Liver (tissue), 8 donors: ENCODE measurements at regions not wholly inside any gene's neighbourhood (a gene's known extent, or its start where the extent isn't known, plus 50 kb on each side); places are given as distances from the start of the nearest gene placed in this dataset.

Experiments used
- DNase-seq: peaks from one replicate; pipeline ENCODE4 v3.0.0-alpha.2; 2017; ENCODE audit warnings: low spot score
- H3K27ac ChIP-seq, 2 donors: one replicate each; pipeline ENCODE4 v1.7.0; 2013; ENCODE audit warnings: inconsistent platforms in 2 of 2, low read length in 2 of 2, control low read depth in 1 of 2, low read depth in 1 of 2, mild to moderate bottlenecking in 1 of 2
- H3K27me3 ChIP-seq, 4 donors: one replicate each; pipeline versions ENCODE4 v1.6.1 to v1.7.0; 2013; ENCODE audit warnings: low read length in 3 of 4, inconsistent platforms in 1 of 4, mild to moderate bottlenecking in 1 of 4, moderate library complexity in 1 of 4; ENCODE audit not compliant: control insufficient read depth in 4 of 4, insufficient read depth in 4 of 4
- H3K36me3 ChIP-seq, 4 donors: one replicate each; pipeline versions ENCODE4 v1.6.1 to v1.7.0; 2013; ENCODE audit warnings: low read length in 3 of 4, mild to moderate bottlenecking in 3 of 4, low read depth in 1 of 4, moderate library complexity in 1 of 4; ENCODE audit not compliant: control insufficient read depth in 4 of 4, insufficient read depth in 3 of 4
- H3K4me1 ChIP-seq, 4 donors: one replicate each; pipeline versions ENCODE4 v1.6.1 to v1.7.0; 2013; ENCODE audit warnings: low read length in 3 of 4, mild to moderate bottlenecking in 3 of 4, moderate library complexity in 1 of 4; ENCODE audit not compliant: control insufficient read depth in 4 of 4, insufficient read depth in 4 of 4
- H3K4me3 ChIP-seq, 3 donors: one replicate each; pipeline versions ENCODE4 v1.6.1 to v1.7.0; 2013; ENCODE audit warnings: low read length in 3 of 3, control low read depth in 1 of 3, low read depth in 1 of 3, mild to moderate bottlenecking in 1 of 3
- H3K9ac ChIP-seq, 2 donors: one replicate each; pipeline ENCODE4 v1.7.0; 2013; ENCODE audit warnings: low read length in 2 of 2, mild to moderate bottlenecking in 2 of 2, moderate library complexity in 2 of 2, control low read depth in 1 of 2, low read depth in 1 of 2
- H3K9me3 ChIP-seq, 4 donors: one replicate each; pipeline versions ENCODE4 v1.6.1 to v1.7.0; 2013; ENCODE audit warnings: low read length in 3 of 4; ENCODE audit not compliant: control insufficient read depth in 4 of 4
- ATF3 ChIP-seq: IDR thresholded peaks from 2 replicates; pipeline ENCODE4 v1.6.1; 2016; ENCODE audit warnings: antibody characterized with exemption
- CTCF ChIP-seq: fragments of 150-350 bp; IDR thresholded peaks from 2 replicates; pipeline ENCODE4 v1.5.1; 2017; ENCODE audit warnings: improper control_type of control experiment, low read depth, low read length; ENCODE audit not compliant: missing input control
- FOXA1 ChIP-seq: IDR thresholded peaks from 2 replicates; pipeline ENCODE4 v1.6.1; 2016; ENCODE audit warnings: antibody characterized with exemption
- FOXA2 ChIP-seq: IDR thresholded peaks from 2 replicates; pipeline ENCODE4 v1.6.1; 2016; ENCODE audit warnings: antibody characterized with exemption
- GABPA ChIP-seq, 2 donors: IDR thresholded peaks in 1 of 2; conservative IDR thresholded peaks in 1 of 2; 2 replicates each; pipeline ENCODE4 v1.6.1; 2016; ENCODE audit warnings: antibody characterized with exemption in 2 of 2, mild to moderate bottlenecking in 1 of 2, moderate library complexity in 1 of 2
- HNF4A ChIP-seq, 2 donors: conservative IDR thresholded peaks; 2 replicates each; pipeline ENCODE4 v1.6.1; 2016; ENCODE audit warnings: antibody characterized with exemption in 2 of 2, mild to moderate bottlenecking in 2 of 2
- HNF4G ChIP-seq: IDR thresholded peaks from 2 replicates; pipeline ENCODE4 v1.6.1; 2016; ENCODE audit warnings: antibody characterized with exemption
- JUND ChIP-seq, 2 donors: IDR thresholded peaks; 2 replicates each; pipeline ENCODE4 v1.6.1; 2016; ENCODE audit warnings: antibody characterized with exemption in 2 of 2
- MAX ChIP-seq: IDR thresholded peaks from 2 replicates; pipeline ENCODE4 v1.6.1; 2016; ENCODE audit warnings: antibody characterized with exemption
- RAD21 ChIP-seq, 2 donors: IDR thresholded peaks; 2 replicates each; pipeline ENCODE4 v1.6.1; 2016; ENCODE audit warnings: antibody characterized with exemption in 2 of 2, mild to moderate bottlenecking in 2 of 2
- REST ChIP-seq: IDR thresholded peaks from 2 replicates; pipeline ENCODE4 v1.6.1; 2016; ENCODE audit warnings: antibody characterized with exemption, mild to moderate bottlenecking
- RXRA ChIP-seq, 2 donors: IDR thresholded peaks; 2 replicates each; pipeline ENCODE4 v1.6.1; 2017 to 2018; ENCODE audit warnings: antibody characterized with exemption in 2 of 2, mild to moderate bottlenecking in 1 of 2
- SP1 ChIP-seq: IDR thresholded peaks from 2 replicates; pipeline ENCODE4 v1.6.1; 2018; ENCODE audit warnings: antibody characterized with exemption, mild to moderate bottlenecking
- TAF1 ChIP-seq: conservative IDR thresholded peaks from 2 replicates; pipeline ENCODE4 v1.6.1; 2016; ENCODE audit warnings: antibody characterized with exemption, mild to moderate bottlenecking
- YY1 ChIP-seq: IDR thresholded peaks from 2 replicates; pipeline ENCODE4 v1.6.1; 2016; ENCODE audit warnings: antibody characterized with exemption, mild to moderate bottlenecking
- ZBTB33 ChIP-seq: IDR thresholded peaks from 2 replicates; pipeline ENCODE4 v1.6.1; 2016; ENCODE audit warnings: antibody characterized with exemption
- WGBS: extraction: QIAGEN DNeasy Blood & Tissue Kit; methylation state at CpG from one replicate; pipeline ENCODE4 v1.1.7; 2013; 5-methylcytosine and 5-hydroxymethylcytosine counted together
- donor health status: healthy.
- donor health status: healthy.
- donor health status: healthy.
- donor health status: healthy.
- donor health status: healthy.

GRCh38 chr10:57303566-57303965 lies 942.5 kb upstream of the ZWINT start (continued):
- no peak for TF ChIP-seq ZBTB33
- no peak for TF ChIP-seq FOXA2

GRCh38 chr10:57300718-57301117 lies 939.7 kb upstream of the ZWINT start:
- WGBS = 65% methylated on average over 3 of the region's 3 CpGs
- Histone ChIP-seq H3K27me3 (no peaks in the 10 kb centered on the region), H3K9ac (no peak overlapping the region), H3K4me3 (no peak overlapping the region), H3K4me1 (no peaks in the 10 kb centered on the region), H3K9me3 (no peaks in the 10 kb centered on the region), H3K27ac (no peak overlapping the region), H3K36me3 (no peaks in the 10 kb centered on the region)
- TF ChIP-seq HNF4G = no peak
- TF ChIP-seq ZBTB33 = no peak
- no peak for TF ChIP-seq GABPA (IDR thresholded peaks at IDR 0.05 in 1 of 2, conservative IDR thresholded peaks at IDR 0.05 in 1 of 2)
- no peak for TF ChIP-seq TAF1
- TF ChIP-seq RAD21 (IDR thresholded peaks at IDR 0.05) = no peak
- TF ChIP-seq SP1 = no peak
- no peak for DNase-seq

- DNase-seq = no peak
- Histone ChIP-seq H3K4me1 (no peaks in the 10 kb centered on the region), H3K9me3 (no peaks in the 10 kb centered on the region), H3K36me3 (no peaks in the 10 kb centered on the region), H3K9ac (no peak overlapping the region), H3K4me3 (no peak overlapping the region), H3K27me3 (no peaks in the 10 kb centered on the region), H3K27ac (no peak overlapping the region)
- TF ChIP-seq HNF4A (conservative IDR thresholded peaks at IDR 0.05) (no peak), FOXA1 (no peak), TAF1 (no peak), GABPA (IDR thresholded peaks at IDR 0.05 in 1 of 2, conservative IDR thresholded peaks at IDR 0.05 in 1 of 2) (no peak), MAX (no peak), RAD21 (IDR thresholded peaks at IDR 0.05) (no peak), JUND (IDR thresholded peaks at IDR 0.05) (no peak), ATF3 (no peak), REST (no peak), ZBTB33 (no peak), CTCF (no peak), YY1 (no peak), RXRA (IDR thresholded peaks at IDR 0.05) (no peak), FOXA2 (no peak)
- WGBS = 78% methylated on average over 1 of the region's 1 CpG
These were observed 933.6 kb upstream of the ZWINT start for GRCh38 chr10:57294698-57295097.
